Testis (tissue), 2 donors: ENCODE measurements at regions not wholly inside any gene's neighbourhood (a gene's known extent, or its start where the extent isn't known, plus 50 kb on each side); places are given as distances from the start of the nearest gene placed in this dataset.
"Not testable (repeated sequence)": the region's sequence is repeated elsewhere in the genome, so short reads cannot be mapped to it uniquely, and the experiment has no call there.

Experiments
- DNase-seq: peaks from one replicate; pipeline ENCODE4 v3.0.0-alpha.2; 2019
- H3K27ac ChIP-seq, 2 donors: fragments of 200-600 bp; sonication (generic); one replicate each; pipeline ENCODE4 v1.5.1; 2019
- H3K27me3 ChIP-seq: fragments of 200-600 bp; sonication (generic); one replicate; pipeline ENCODE4 v1.5.1; 2019
- H3K36me3 ChIP-seq: fragments of 200-600 bp; sonication (generic); one replicate; pipeline ENCODE4 v1.5.1; 2017; ENCODE audit warnings: low read depth; ENCODE audit errors: missing control alignments
- H3K4me1 ChIP-seq: fragments of 200-600 bp; sonication (generic); one replicate; pipeline ENCODE4 v1.5.1; 2019
- H3K4me3 ChIP-seq, 2 donors: fragments of 200-600 bp; sonication (generic); one replicate each; pipeline ENCODE4 v1.5.1; 2017 to 2019
- H3K9me3 ChIP-seq: fragments of 200-600 bp; sonication (generic); one replicate; pipeline ENCODE4 v1.5.1; 2017
- CTCF ChIP-seq, 3 experiments: fragments of 450-650 bp in 2 of 3; fragments of 200-600 bp in 1 of 3; sonication (generic) in 1 of 3; IDR thresholded peaks; one replicate each; pipeline ENCODE4 v1.5.1; 2016 to 2019; ENCODE audit warnings: antibody characterized with exemption in 3 of 3, mild to moderate bottlenecking in 2 of 3, moderate library complexity in 1 of 3
- POLR2A ChIP-seq: fragments of 450-650 bp; IDR thresholded peaks from one replicate; pipeline ENCODE4 v1.6.1; 2017; ENCODE audit warnings: antibody characterized with exemption, mild to moderate bottlenecking, moderate library complexity
- WGBS, 2 donors: methylation state at CpG; one replicate each; pipeline ENCODE4 v1.1.5; 2018; 5-methylcytosine and 5-hydroxymethylcytosine counted together
- intact Hi-C: fragments of 100-400 bp; cut with DNase I; formaldehyde crosslinking; loops from one replicate; pipeline ENCODE4 v1.15.1; 2023; ENCODE audit warnings: low total_unique reads

- Histone ChIP-seq H3K9me3 (no peaks in the 10 kb centered on the region), H3K36me3 (no peaks in the 10 kb centered on the region), H3K4me1 (no peaks in the 10 kb centered on the region), H3K27me3 (no peaks in the 10 kb centered on the region), H3K4me3 (no peak overlapping the region), H3K27ac (no peak overlapping the region)
- DNase-seq, result no peak
- intact Hi-C loops, result no loop called here
- 51 to 55% methylated on average over 3 of the region's 3 CpGs for WGBS, 2 donors
- TF ChIP-seq POLR2A (no peak), CTCF (IDR thresholded peaks at IDR 0.05) (no peak)
Measured at GRCh38 chr1:224817382-224817781, 112.1 kb upstream of the DNAH14 start.

GRCh38 chr1:224819861-224820260, 109.6 kb upstream of the DNAH14 start:
- no peaks in the 10 kb centered on the region for H3K36me3 ChIP-seq
- intact Hi-C loops, result no loop called here
- H3K27ac ChIP-seq, result no peak overlapping the region
- TF ChIP-seq CTCF (IDR thresholded peaks at IDR 0.05) (no peak), POLR2A (no peak)
- H3K4me3 ChIP-seq, result no peak overlapping the region
- H3K9me3 ChIP-seq, result no peaks in the 10 kb centered on the region
- H3K27me3 ChIP-seq, result no peaks in the 10 kb centered on the region
- H3K4me1 ChIP-seq, result no peaks in the 10 kb centered on the region
- 78 to 85% methylated on average over 3 of the region's 3 CpGs for WGBS, 2 donors
- DNase-seq, result no peak

- Histone ChIP-seq H3K4me3 (no peak overlapping the region), H3K27me3 (no peaks in the 10 kb centered on the region), H3K36me3 (no peaks in the 10 kb centered on the region), H3K27ac (no peak overlapping the region), H3K9me3 (no peaks in the 10 kb centered on the region), H3K4me1 (no peaks in the 10 kb centered on the region)
- no peak for DNase-seq
- no peak for TF ChIP-seq CTCF (IDR thresholded peaks at IDR 0.05)
- no peak for TF ChIP-seq POLR2A
- 68 to 72% methylated on average over 3 of the region's 3 CpGs for whole genome bisulfite sequencing, 2 donors
- intact Hi-C loops, result no loop called here
Measured at GRCh38 chr1:224820341-224820740, 109.1 kb upstream of the DNAH14 start.

- H3K4me1 ChIP-seq, H3K27ac ChIP-seq, H3K27me3 ChIP-seq, H3K36me3 ChIP-seq, H3K4me3 ChIP-seq, H3K9me3 ChIP-seq, intact Hi-C loops, DNase-seq: not testable (repeated sequence)
- 78 to 83% methylated on average over 8 of the region's 8 CpGs for WGBS, 2 donors
Measured at GRCh38 chr1:224821751-224822150, 107.7 kb upstream of the DNAH14 start.

GRCh38 chr1:224825525-224826000, 103.9 kb upstream of the DNAH14 start:
- Histone ChIP-seq H3K36me3 (no peaks in the 10 kb centered on the region), H3K9me3 (no peaks in the 10 kb centered on the region), H3K4me3 (no peak overlapping the region), H3K27me3 (no peaks in the 10 kb centered on the region), H3K27ac (no peak overlapping the region), H3K4me1 (no peaks in the 10 kb centered on the region)
- no peak for DNase-seq
- intact Hi-C loops, result no loop called here
- WGBS, 2 donors, result 80 to 95% methylated on average over 1 of the region's 1 CpG
- TF ChIP-seq POLR2A, result no peak
- TF ChIP-seq CTCF (IDR thresholded peaks at IDR 0.05), result no peak
